Cardiac muscle cell (in vitro differentiated cells and primary cell): ENCODE measurements at regions not wholly inside any gene's neighbourhood (a gene's known extent, or its start where the extent isn't known, plus 50 kb on each side); places are given as distances from the start of the nearest gene placed in this dataset.

ENCODE experiments used
- DNase-seq, 2 donors: peaks; one replicate each; pipeline versions ENCODE4 v3.0.0 to v3.0.0-alpha.2; 2010 to 2017; ENCODE audit warnings: low read depth in 1 of 2, low spot score in 1 of 2
- H3K27ac ChIP-seq: fragments of 200-600 bp; sonication (generic); 2 replicates; pipeline ENCODE4 v1.5.1; 2016
- H3K27me3 ChIP-seq: fragments of 200-600 bp; sonication (generic); 2 replicates; pipeline ENCODE4 v1.6.0; 2016; ENCODE audit warnings: control low read depth
- H3K36me3 ChIP-seq: fragments of 200-600 bp; sonication (generic); 2 replicates; pipeline ENCODE4 v1.5.1; 2016; ENCODE audit warnings: control low read depth
- H3K4me1 ChIP-seq: fragments of 200-600 bp; sonication (generic); 2 replicates; pipeline ENCODE4 v1.8.1; 2017; ENCODE audit warnings: low read depth, mild to moderate bottlenecking, mixed run types
- H3K4me3 ChIP-seq: fragments of 200-600 bp; sonication (generic); 2 replicates; pipeline ENCODE4 v1.5.1; 2016; ENCODE audit warnings: mild to moderate bottlenecking
- H3K9me3 ChIP-seq: fragments of 200-600 bp; sonication (generic); 2 replicates; pipeline ENCODE4 v1.5.1; 2017; ENCODE audit warnings: low read depth, mild to moderate bottlenecking, control low read depth
- TF ChIP-seq, protein P1 (sequence below): IDR thresholded peaks from 2 replicates; pipeline ENCODE4 v1.5.1; 2012; ENCODE audit warnings: low read depth, mild to moderate bottlenecking, low read length

DNA sequence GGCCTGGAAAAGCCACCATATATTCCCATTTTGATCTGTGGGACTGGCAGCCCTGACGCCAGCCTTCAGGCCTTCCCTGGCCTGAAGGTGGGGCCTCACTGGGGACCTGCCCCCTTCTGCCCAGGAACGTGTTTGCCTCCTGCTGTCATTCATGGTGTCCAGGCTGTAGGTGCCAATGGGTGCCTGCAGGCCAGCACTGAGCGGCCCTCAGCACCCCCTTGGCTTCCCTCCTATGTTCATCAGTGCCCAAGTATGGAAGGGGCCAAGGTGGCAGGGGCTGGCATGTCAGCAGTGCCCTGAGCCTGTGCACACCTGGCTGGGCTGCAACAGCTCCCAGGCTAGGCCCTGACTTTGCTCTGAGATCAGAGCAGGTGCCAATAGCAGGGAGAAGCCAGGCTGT is 800.3 kb upstream of the RAB6C start:
- Histone ChIP-seq H3K9me3 (no peaks in the 10 kb centered on the region), H3K4me1 (no peaks in the 10 kb centered on the region), H3K4me3 (no peak overlapping the region), H3K27me3 (no peaks in the 10 kb centered on the region), H3K27ac (no peak overlapping the region), H3K36me3 (no peaks in the 10 kb centered on the region)
- TF ChIP-seq, protein P1, sequence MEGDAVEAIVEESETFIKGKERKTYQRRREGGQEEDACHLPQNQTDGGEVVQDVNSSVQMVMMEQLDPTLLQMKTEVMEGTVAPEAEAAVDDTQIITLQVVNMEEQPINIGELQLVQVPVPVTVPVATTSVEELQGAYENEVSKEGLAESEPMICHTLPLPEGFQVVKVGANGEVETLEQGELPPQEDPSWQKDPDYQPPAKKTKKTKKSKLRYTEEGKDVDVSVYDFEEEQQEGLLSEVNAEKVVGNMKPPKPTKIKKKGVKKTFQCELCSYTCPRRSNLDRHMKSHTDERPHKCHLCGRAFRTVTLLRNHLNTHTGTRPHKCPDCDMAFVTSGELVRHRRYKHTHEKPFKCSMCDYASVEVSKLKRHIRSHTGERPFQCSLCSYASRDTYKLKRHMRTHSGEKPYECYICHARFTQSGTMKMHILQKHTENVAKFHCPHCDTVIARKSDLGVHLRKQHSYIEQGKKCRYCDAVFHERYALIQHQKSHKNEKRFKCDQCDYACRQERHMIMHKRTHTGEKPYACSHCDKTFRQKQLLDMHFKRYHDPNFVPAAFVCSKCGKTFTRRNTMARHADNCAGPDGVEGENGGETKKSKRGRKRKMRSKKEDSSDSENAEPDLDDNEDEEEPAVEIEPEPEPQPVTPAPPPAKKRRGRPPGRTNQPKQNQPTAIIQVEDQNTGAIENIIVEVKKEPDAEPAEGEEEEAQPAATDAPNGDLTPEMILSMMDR: no peak
- DNase-seq: no peak

DNA sequence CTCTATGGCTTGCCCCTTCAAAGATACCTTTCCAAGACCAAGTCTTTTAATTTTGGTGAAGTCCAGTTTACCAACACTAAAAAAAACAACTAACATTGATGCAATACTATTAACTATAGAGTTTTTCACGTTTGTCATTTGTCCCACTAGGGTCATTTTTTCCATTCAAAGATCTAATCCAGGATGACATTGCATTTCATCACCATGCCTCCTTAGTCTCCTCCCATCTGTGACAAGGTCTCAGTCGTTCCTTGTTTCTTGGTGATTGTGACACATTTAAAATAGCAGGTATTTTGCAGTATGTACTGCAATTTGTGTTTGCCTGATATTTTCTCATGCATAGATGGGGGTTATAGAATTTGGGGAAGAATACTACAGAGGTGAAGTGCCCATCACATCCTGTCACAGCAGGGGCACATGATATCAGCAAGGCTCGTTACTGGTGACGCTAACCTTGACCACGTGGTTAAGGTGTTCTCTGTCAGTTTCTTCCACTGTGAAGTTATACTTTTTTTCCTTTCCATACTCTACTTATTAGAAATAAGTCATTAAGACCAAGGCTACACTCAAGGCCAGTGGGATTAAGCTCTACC is 799.2 kb upstream of the RAB6C start:
- H3K9me3 ChIP-seq: no peaks in the 10 kb centered on the region
- DNase-seq: no peak
- TF ChIP-seq, protein P1: no peak
- no peaks in the 10 kb centered on the region for H3K27me3 ChIP-seq
- H3K27ac ChIP-seq: no peak overlapping the region
- no peaks in the 10 kb centered on the region for H3K4me1 ChIP-seq
- no peak overlapping the region for H3K4me3 ChIP-seq
- H3K36me3 ChIP-seq: no peaks in the 10 kb centered on the region

DNA sequence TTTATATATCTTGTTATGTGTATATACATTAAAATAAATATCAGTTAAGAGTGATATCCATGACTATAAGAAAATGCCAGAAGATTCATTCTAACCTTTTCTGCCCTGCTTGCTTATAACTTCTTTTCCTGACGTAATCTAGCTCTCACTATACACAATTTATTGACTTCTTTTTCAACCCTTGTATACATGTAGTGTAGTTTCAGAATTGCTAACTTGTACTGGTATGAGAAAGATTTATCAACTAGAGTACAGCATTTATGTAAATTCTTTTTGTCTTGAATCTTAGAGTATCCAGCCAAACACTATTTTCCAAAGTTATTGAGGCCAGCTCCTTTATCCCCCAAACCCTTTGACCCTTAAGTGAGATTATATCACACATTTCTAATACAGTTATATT is 798.0 kb upstream of the RAB6C start:
- TF ChIP-seq, protein P1: no peak
- H3K9me3 ChIP-seq: no peaks in the 10 kb centered on the region
- no peaks in the 10 kb centered on the region for H3K27me3 ChIP-seq
- no peak overlapping the region for H3K27ac ChIP-seq
- H3K4me3 ChIP-seq: no peak overlapping the region
- H3K4me1 ChIP-seq: no peaks in the 10 kb centered on the region
- DNase-seq: no peak
- no peaks in the 10 kb centered on the region for H3K36me3 ChIP-seq

DNA sequence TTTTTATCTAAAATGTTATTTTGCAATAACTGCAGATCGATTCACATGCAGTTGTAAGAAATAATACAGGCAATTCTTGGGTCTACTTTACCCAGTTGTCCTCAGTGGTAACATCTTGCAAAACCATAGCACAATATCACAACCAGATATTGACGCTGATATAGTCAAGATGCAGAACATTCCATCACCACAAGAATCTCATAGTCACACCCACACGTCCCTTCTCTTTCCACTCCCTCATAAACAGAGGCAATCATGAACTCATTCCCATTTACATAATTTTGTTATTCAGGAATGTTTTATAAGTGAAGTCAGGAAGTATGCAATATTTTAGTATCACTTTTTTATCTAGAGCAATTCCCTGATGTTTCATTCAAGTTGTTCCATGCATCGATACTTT is 797.5 kb upstream of the RAB6C start:
- peak in 1 of 2 donors; percentile 22 for DNase-seq
- TF ChIP-seq, protein P1: no peak
- H3K9me3 ChIP-seq: no peaks in the 10 kb centered on the region
- H3K36me3 ChIP-seq: no peaks in the 10 kb centered on the region
- no peaks in the 10 kb centered on the region for H3K27me3 ChIP-seq
- peaks cover 1% of the 10 kb centered on the region for H3K4me1 ChIP-seq
- H3K4me3 ChIP-seq: no peak overlapping the region
- H3K27ac ChIP-seq: no peak overlapping the region

DNA sequence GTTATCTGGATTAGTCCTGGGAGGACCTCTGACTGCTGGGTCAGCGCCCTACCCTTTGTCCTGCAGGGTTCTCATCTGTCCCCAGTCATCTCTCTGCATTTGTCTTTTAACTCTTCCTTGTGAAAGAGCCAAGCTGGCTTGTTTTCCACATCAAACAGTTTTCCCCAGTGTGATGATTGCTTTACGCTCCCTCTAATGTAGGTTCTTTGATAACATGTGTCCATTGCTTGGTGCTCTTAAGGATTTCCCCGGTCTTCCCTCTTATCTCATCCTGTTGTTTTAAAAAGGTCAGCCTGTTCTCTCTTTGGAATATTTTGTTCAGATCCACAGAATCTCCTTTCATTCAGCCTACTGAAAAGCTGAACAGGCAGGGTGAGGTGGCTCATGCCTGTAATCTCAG is 792.1 kb upstream of the RAB6C start:
- Histone ChIP-seq H3K36me3 (no peaks in the 10 kb centered on the region), H3K4me1 (peaks cover 14% of the 10 kb centered on the region), H3K9me3 (no peaks in the 10 kb centered on the region), H3K27ac (no peak overlapping the region), H3K27me3 (no peaks in the 10 kb centered on the region), H3K4me3 (no peak overlapping the region)
- TF ChIP-seq, protein P1: no peak
- DNase-seq: no peak

DNA sequence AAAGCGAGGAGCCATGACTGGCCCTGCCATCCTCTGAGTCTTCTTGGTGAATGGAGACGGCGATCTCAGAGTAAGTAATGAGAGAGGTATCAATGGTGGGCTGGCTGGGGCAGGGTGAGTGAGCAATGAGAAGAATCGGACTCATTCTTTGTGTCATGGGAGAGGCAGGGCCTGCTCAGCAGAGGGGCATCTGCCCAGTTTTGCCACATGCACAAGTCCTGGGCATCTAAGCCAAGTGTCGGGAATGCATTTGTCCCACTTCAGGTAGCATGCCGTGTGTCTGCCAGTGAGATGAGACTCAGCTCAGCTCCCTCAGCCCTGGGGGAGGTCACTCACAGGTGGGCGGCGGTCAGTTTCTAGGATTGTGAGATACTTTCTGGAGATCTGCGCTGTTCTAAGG is 791.0 kb upstream of the RAB6C start:
- DNase-seq: no peak
- TF ChIP-seq, protein P1: no peak

More for the DNA sequence above, 791.0 kb upstream of the RAB6C start:
- H3K4me3 ChIP-seq: no peak overlapping the region
- no peaks in the 10 kb centered on the region for H3K27me3 ChIP-seq
- no peak overlapping the region for H3K27ac ChIP-seq
- no peaks in the 10 kb centered on the region for H3K36me3 ChIP-seq
- peaks cover 22% of the 10 kb centered on the region for H3K4me1 ChIP-seq
- no peaks in the 10 kb centered on the region for H3K9me3 ChIP-seq
